ENCODE measurements at regions not wholly inside any gene's neighbourhood (a gene's known extent, or its start where the extent isn't known, plus 50 kb on each side); places are given as distances from the start of the nearest gene placed in this dataset.

GRCh38 chr5:125409234-125409860 lies 662.9 kb upstream of the ZNF608 start:
- Mint-ChIP-seq H3K27ac (no peak overlapping the region), H3K36me3 (no peaks in the 10 kb centered on the region), H3K27me3 (ENCODE audit: low read depth in 2 of 2) (no peaks in the 10 kb centered on the region), H3K4me1 (peaks cover 7 to 17% of the 10 kb centered on the region in 2 donors), H3K9me3 (no peaks in the 10 kb centered on the region), H3K4me3 (no peak overlapping the region)
- H3K36me3 ChIP-seq (ENCODE audit: control insufficient read depth, insufficient read depth, low read length), result no peaks in the 10 kb centered on the region
- DNase-seq (no peak), ATAC-seq (no peak)
- H3K27me3 ChIP-seq (ENCODE audit: control insufficient read depth, insufficient read depth, low read length), result no peaks in the 10 kb centered on the region
- H3K27ac ChIP-seq (ENCODE audit: low read length), result no peak overlapping the region
- H3K4me3 ChIP-seq (ENCODE audit: low read length), result no peak overlapping the region
- no peak for TF ChIP-seq CTCF (IDR thresholded peaks at IDR 0.05)
- peaks cover 3% of the 10 kb centered on the region for H3K4me1 ChIP-seq (ENCODE audit: control insufficient read depth, insufficient read depth, low read length)
- no peaks in the 10 kb centered on the region for H3K9me3 ChIP-seq (ENCODE audit: control insufficient read depth, insufficient read depth, low read length)
- WGBS (ENCODE audit: insufficient coverage), result 89% methylated on average over 6 of the region's 8 CpGs
- intact Hi-C loops (cut with micrococcal nuclease), result no loop called here

- DNase-seq, result no peak
- no peaks in the 10 kb centered on the region for H3K36me3 ChIP-seq (ENCODE audit: control insufficient read depth, insufficient read depth, low read length)
- H3K36me3 Mint-ChIP-seq, result no peaks in the 10 kb centered on the region
- intact Hi-C loops (cut with micrococcal nuclease), result no loop called here
- H3K27me3 ChIP-seq (ENCODE audit: control insufficient read depth, insufficient read depth, low read length), result no peaks in the 10 kb centered on the region
- no peak for TF ChIP-seq CTCF (IDR thresholded peaks at IDR 0.05)
- no peaks in the 10 kb centered on the region for H3K27me3 Mint-ChIP-seq (ENCODE audit: low read depth in 2 of 2)
- peaks cover 7 to 17% of the 10 kb centered on the region in 2 donors for H3K4me1 Mint-ChIP-seq
- no peaks in the 10 kb centered on the region for H3K9me3 ChIP-seq (ENCODE audit: control insufficient read depth, insufficient read depth, low read length)
- no peak overlapping the region for H3K27ac ChIP-seq (ENCODE audit: low read length)
- no peak overlapping the region for H3K4me3 Mint-ChIP-seq
- peaks cover 3% of the 10 kb centered on the region for H3K4me1 ChIP-seq (ENCODE audit: control insufficient read depth, insufficient read depth, low read length)
- no peak overlapping the region for H3K27ac Mint-ChIP-seq
- ATAC-seq, result no peak
- no peak overlapping the region for H3K4me3 ChIP-seq (ENCODE audit: low read length)
- WGBS (ENCODE audit: insufficient coverage), result 79% methylated on average over 6 of the region's 10 CpGs
- H3K9me3 Mint-ChIP-seq, result no peaks in the 10 kb centered on the region
Observed at GRCh38 chr5:125409861-125410536, 663.6 kb upstream of the ZNF608 start.

DNA sequence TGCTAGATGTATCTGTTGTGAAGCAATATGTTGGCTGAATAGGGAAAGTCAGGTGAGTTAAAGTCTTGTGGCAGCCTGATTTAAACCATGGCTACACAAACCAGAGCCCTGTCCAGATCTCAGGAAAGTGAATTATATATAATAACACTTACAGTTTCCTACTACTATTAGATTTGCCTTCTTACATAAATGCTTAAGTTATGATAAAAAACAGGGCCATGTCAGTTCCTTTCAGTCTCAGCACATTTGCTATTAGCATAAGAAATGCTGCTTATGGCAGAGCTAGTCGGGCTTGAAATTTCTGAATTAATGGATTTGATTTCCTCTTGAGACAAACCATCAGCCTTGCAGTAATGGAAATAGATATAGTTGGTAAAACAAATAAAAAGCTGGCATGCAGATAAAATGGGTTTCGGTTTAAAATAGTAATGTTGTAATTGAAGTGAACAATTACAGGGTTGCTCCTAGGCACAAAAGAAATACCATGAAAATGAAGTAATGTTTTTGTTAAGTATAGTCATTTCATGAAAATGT lies 664.2 kb upstream of the ZNF608 start:
- Mint-ChIP-seq H3K27me3 (ENCODE audit: low read depth in 2 of 2) (no peaks in the 10 kb centered on the region), H3K4me1 (peaks cover 7 to 17% of the 10 kb centered on the region in 2 donors), H3K36me3 (no peaks in the 10 kb centered on the region), H3K4me3 (no peak overlapping the region), H3K9me3 (no peaks in the 10 kb centered on the region), H3K27ac (no peak overlapping the region)
- Histone ChIP-seq H3K27me3 (ENCODE audit: control insufficient read depth, insufficient read depth, low read length) (no peaks in the 10 kb centered on the region), H3K4me1 (ENCODE audit: control insufficient read depth, insufficient read depth, low read length) (peaks cover 3% of the 10 kb centered on the region), H3K9me3 (ENCODE audit: control insufficient read depth, insufficient read depth, low read length) (no peaks in the 10 kb centered on the region), H3K4me3 (ENCODE audit: low read length) (no peak overlapping the region), H3K36me3 (ENCODE audit: control insufficient read depth, insufficient read depth, low read length) (no peaks in the 10 kb centered on the region), H3K27ac (ENCODE audit: low read length) (no peak overlapping the region)
- ATAC-seq (no peak), DNase-seq (no peak)
- whole genome bisulfite sequencing (ENCODE audit: insufficient coverage), result 93% methylated on average over 2 of the region's 2 CpGs
- intact Hi-C loops (cut with micrococcal nuclease), result no loop called here
- no peak for TF ChIP-seq CTCF (IDR thresholded peaks at IDR 0.05)

All from natural killer cell (primary cell).